Trophoblast cell (in vitro differentiated cells and primary cell): ENCODE measurements at regions not wholly inside any gene's neighbourhood (a gene's known extent, or its start where the extent isn't known, plus 50 kb on each side); places are given as distances from the start of the nearest gene placed in this dataset.
"Not testable (repeated sequence)": the region's sequence is repeated elsewhere in the genome, so short reads cannot be mapped to it uniquely, and the experiment has no call there.

Experiments
- DNase-seq, 2 donors: peaks; one replicate each; pipeline ENCODE4 v3.0.0-alpha.2; 2016
- H2AFZ ChIP-seq: 2 replicates; pipeline ENCODE4 v1.6.1; 2013; ENCODE audit warnings: low read length, moderate library complexity, mild to moderate bottlenecking; ENCODE audit not compliant: insufficient read depth, poor library complexity
- H2AK5ac ChIP-seq: 2 replicates; pipeline ENCODE4 v1.6.1; 2013; ENCODE audit warnings: mild to moderate bottlenecking, low read length
- H2BK120ac ChIP-seq: 2 replicates; pipeline ENCODE4 v1.6.1; 2013; ENCODE audit warnings: low read length, mild to moderate bottlenecking, moderate library complexity; ENCODE audit not compliant: insufficient read depth, poor library complexity
- H2BK12ac ChIP-seq: 2 replicates; pipeline ENCODE4 v1.6.1; 2013; ENCODE audit warnings: mild to moderate bottlenecking, low read length, moderate library complexity
- H2BK5ac ChIP-seq: 2 replicates; pipeline ENCODE4 v1.6.1; 2013; ENCODE audit warnings: low read length, low read depth, moderate library complexity, mild to moderate bottlenecking; ENCODE audit not compliant: poor library complexity
- H3K14ac ChIP-seq: 2 replicates; pipeline ENCODE4 v1.6.1; 2013; ENCODE audit warnings: mild to moderate bottlenecking, low read length
- H3K18ac ChIP-seq: 2 replicates; pipeline ENCODE4 v1.6.1; 2013; ENCODE audit warnings: mild to moderate bottlenecking, low read length
- H3K23ac ChIP-seq: 2 replicates; pipeline ENCODE4 v1.6.1; 2013; ENCODE audit warnings: low read length
- H3K27ac ChIP-seq: 2 replicates; pipeline ENCODE4 v1.5.1; 2013; ENCODE audit warnings: low read depth, mild to moderate bottlenecking, inconsistent platforms, low read length, moderate library complexity
- H3K27me3 ChIP-seq: 2 replicates; pipeline ENCODE4 v1.6.1; 2013; ENCODE audit warnings: inconsistent platforms, mild to moderate bottlenecking, low read length, moderate library complexity; ENCODE audit not compliant: insufficient read depth
- H3K36me3 ChIP-seq, 2 experiments: 1 replicate in 1 of 2; 2 replicates in 1 of 2; pipeline ENCODE4 v1.6.1; 2013; ENCODE audit warnings: low read length in 2 of 2, mild to moderate bottlenecking in 2 of 2, moderate library complexity in 1 of 2; ENCODE audit not compliant: insufficient read depth in 2 of 2, control insufficient read depth in 1 of 2
- H3K4ac ChIP-seq: 2 replicates; pipeline ENCODE4 v1.6.1; 2013; ENCODE audit warnings: low read depth, mild to moderate bottlenecking, low read length, moderate library complexity
- H3K4me1 ChIP-seq, 2 experiments: 1 replicate in 1 of 2; 2 replicates in 1 of 2; pipeline ENCODE4 v1.6.1; 2013; ENCODE audit warnings: low read length in 2 of 2, mild to moderate bottlenecking in 2 of 2, moderate library complexity in 1 of 2; ENCODE audit not compliant: insufficient read depth in 2 of 2, control insufficient read depth in 1 of 2
- H3K4me2 ChIP-seq: 2 replicates; pipeline ENCODE4 v1.6.1; 2013; ENCODE audit warnings: inconsistent platforms, mild to moderate bottlenecking, low read length, moderate library complexity
- H3K4me3 ChIP-seq: 2 replicates; pipeline ENCODE4 v1.5.1; 2013; ENCODE audit warnings: mild to moderate bottlenecking, low read depth, low read length, inconsistent platforms
- H3K79me1 ChIP-seq: one replicate; pipeline ENCODE4 v1.6.1; 2013; ENCODE audit warnings: low read length
- H3K79me2 ChIP-seq: 2 replicates; pipeline ENCODE4 v1.6.1; 2013; ENCODE audit warnings: low read length, mild to moderate bottlenecking; ENCODE audit not compliant: control insufficient read depth, insufficient read depth, poor library complexity
- H3K9ac ChIP-seq: 2 replicates; pipeline ENCODE4 v1.6.1; 2013; ENCODE audit warnings: mild to moderate bottlenecking, low read length
- H3K9me3 ChIP-seq: 2 replicates; pipeline ENCODE4 v1.6.1; 2013; ENCODE audit warnings: low read depth, mild to moderate bottlenecking, control low read depth, inconsistent platforms, low read length; ENCODE audit not compliant: insufficient read depth
- H4K12ac ChIP-seq: 2 replicates; pipeline ENCODE4 v1.6.1; 2013; ENCODE audit warnings: low read depth, mild to moderate bottlenecking, low read length, moderate library complexity
- H4K8ac ChIP-seq: 2 replicates; pipeline ENCODE4 v1.6.1; 2013; ENCODE audit warnings: low read depth, mild to moderate bottlenecking, low read length, moderate library complexity
- H4K91ac ChIP-seq: one replicate; pipeline ENCODE4 v1.6.1; 2013; ENCODE audit warnings: low read depth, mild to moderate bottlenecking, low read length, moderate library complexity
- WGBS: extraction: QIAGEN DNeasy Blood & Tissue Kit; methylation state at CpG from one replicate; pipeline ENCODE4 v1.1.7; 2013; ENCODE audit warnings: missing lambda C conversion rate; ENCODE audit not compliant: insufficient read length, insufficient coverage; ENCODE audit errors: extremely low coverage; 5-methylcytosine and 5-hydroxymethylcytosine counted together

DNA sequence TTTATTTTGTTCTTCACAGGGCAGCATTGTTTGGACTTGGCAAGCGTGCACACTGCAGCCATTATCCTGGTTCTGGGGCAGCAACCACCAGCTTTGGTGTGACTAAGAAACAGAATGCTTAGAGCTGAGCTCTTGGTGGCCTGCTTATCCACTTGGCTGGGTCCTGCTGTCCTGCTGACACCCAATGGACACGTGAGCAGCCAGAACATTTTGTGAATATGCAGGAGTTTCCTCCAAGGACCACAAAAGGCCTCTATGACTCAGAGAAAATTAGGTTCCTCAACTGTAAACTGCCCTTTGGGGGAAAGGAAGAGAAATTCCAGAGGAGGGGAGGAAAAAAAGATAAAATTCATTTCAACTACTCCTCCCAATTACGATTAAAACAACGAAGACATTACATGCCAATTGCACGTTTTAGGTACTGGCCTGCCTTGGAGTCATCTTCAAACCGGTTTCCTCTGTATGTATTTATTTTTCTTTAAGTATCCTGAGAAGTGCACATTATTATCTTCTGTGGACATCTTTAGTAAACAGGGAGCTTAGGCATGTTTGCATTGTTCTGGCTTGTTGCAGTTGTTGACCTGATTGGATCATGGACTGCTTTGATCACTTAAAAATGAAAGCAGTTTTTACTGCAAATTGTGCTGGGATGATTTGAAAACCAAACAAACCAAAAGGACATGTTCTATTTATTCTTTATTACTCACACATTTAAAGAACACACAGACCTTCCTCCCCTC, 82.3 kb upstream of the TLE4 start:
- WGBS = no CpG with 5 or more reads among the region's 6 CpGs
- Histone ChIP-seq H3K18ac (no peak overlapping the region), H3K36me3 (no peaks in the 10 kb centered on the region), H2BK120ac (no peak overlapping the region), H2AFZ (no peak overlapping the region), H3K27ac (peak overlapping the region; percentile 80), H3K23ac (no peak overlapping the region), H3K4ac (no peak overlapping the region), H3K27me3 (no peaks in the 10 kb centered on the region), H2BK12ac (no peak overlapping the region), H3K9me3 (no peaks in the 10 kb centered on the region), H3K9ac (no peak overlapping the region), H3K4me3 (no peak overlapping the region), H3K79me1 (peaks cover 1% of the 10 kb centered on the region), H4K8ac (no peak overlapping the region), H3K14ac (no peak overlapping the region), H4K12ac (no peak overlapping the region), H2AK5ac (no peak overlapping the region), H3K4me2 (peak overlapping the region; percentile 6), H2BK5ac (no peak overlapping the region), H3K79me2 (no peaks in the 10 kb centered on the region), H4K91ac (no peak overlapping the region), H3K4me1 (peaks cover 0 to 2% of the 10 kb centered on the region in 2 experiments)
- DNase-seq = peak; percentile 15 to 50

DNA sequence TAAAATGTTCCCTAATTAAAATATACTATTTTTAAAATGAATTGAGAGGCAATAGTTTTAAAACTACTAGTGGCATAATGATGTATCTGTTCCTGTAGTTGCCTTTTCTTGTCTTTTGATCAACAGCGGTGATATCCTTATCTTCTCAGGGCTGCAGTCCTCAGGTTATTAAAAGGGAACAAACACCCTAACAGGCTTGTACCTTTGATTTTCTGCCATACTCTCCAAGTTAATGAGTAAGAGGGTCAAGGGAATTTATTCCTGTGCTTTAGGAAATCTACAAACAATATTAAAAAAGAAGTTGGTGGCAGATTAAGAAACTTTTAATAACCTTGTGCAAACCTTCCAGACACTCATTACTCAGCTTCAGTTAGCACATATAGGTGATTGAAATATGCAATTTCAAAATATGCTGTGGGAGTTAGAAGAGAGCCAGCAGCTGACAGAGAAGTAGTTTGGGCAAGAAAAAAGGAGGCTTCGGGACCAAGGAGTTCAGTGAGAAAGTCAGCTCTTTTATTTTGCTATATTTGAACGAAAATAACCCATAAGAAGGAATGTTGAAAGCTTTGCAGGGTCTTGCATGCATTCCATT, 81.0 kb upstream of the TLE4 start:
- Histone ChIP-seq H3K4me1 (peaks cover 0 to 2% of the 10 kb centered on the region in 2 experiments), H3K79me1 (peaks cover 1% of the 10 kb centered on the region), H3K14ac (no peak overlapping the region), H3K9me3 (no peaks in the 10 kb centered on the region), H3K27ac (no peak overlapping the region), H3K27me3 (no peaks in the 10 kb centered on the region), H3K23ac (no peak overlapping the region), H2AK5ac (no peak overlapping the region), H4K12ac (no peak overlapping the region), H3K18ac (no peak overlapping the region), H2BK12ac (no peak overlapping the region), H2BK120ac (no peak overlapping the region), H3K36me3 (no peaks in the 10 kb centered on the region), H3K4ac (no peak overlapping the region), H3K4me2 (no peak overlapping the region), H2BK5ac (no peak overlapping the region), H3K9ac (no peak overlapping the region), H2AFZ (no peak overlapping the region), H3K79me2 (no peaks in the 10 kb centered on the region), H4K91ac (no peak overlapping the region), H3K4me3 (no peak overlapping the region), H4K8ac (no peak overlapping the region)
- WGBS = no CpG with 5 or more reads among the region's 3 CpGs
- peak; percentile 6 to 73 for DNase-seq

DNA sequence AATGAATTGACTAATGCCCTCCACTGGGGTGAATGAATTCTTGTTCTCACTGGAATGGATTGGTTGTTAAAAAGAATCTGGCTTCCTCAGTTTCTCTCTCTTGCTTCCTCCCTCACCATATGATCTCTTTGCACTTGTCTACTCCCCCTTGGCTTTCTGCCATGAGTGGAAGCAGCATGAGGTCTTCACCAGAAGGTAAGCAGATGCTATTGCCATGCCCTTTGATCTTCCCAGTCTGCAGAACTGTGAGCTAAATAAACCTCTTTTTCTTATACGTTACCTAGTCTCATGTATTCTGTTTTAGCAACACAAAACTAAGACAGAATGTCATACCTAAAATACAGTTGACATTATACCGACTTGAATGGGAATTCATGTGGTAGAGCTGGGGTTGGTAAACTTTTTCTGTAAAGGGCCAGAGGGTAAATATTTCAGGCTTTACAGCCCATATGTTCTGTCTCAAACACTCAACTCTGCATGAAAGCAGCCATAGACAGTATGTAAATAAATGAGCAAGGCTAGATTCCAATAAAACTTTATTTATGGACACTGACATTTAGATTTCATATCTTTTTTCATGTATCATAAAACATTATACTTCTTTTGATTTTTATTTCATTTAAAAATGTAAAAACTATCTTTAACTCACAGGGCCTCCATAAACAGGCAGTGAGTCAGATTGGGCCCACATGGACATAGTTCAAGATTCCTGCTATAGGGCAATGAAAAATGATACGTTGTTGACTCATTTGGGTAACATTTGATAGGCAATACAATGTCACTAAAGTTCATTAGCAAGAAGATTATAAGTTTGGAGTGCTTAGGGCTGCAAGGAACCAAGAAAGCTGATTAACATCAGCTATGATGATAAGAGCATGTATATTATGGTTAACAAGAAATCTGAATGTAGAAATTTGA, 79.4 kb upstream of the TLE4 start:
- no peaks in the 10 kb centered on the region for H3K27me3 ChIP-seq
- no CpG with 5 or more reads among the region's 3 CpGs for WGBS
- no peak overlapping the region for H2BK12ac ChIP-seq
- H2BK5ac ChIP-seq = no peak overlapping the region
- no peak overlapping the region for H4K12ac ChIP-seq
- H4K8ac ChIP-seq = no peak overlapping the region
- peaks cover 1% of the 10 kb centered on the region for H3K79me1 ChIP-seq
- peak; percentile 3 to 49 for DNase-seq
- no peak overlapping the region for H3K4me2 ChIP-seq
- no peaks in the 10 kb centered on the region for H3K36me3 ChIP-seq
- no peak overlapping the region for H4K91ac ChIP-seq
- H3K9me3 ChIP-seq = no peaks in the 10 kb centered on the region
- peaks cover 0 to 2% of the 10 kb centered on the region in 2 experiments for H3K4me1 ChIP-seq
- no peak overlapping the region for H2AK5ac ChIP-seq
- H2BK120ac ChIP-seq = no peak overlapping the region
- no peak overlapping the region for H3K4me3 ChIP-seq
- H2AFZ ChIP-seq = no peak overlapping the region
- no peak overlapping the region for H3K9ac ChIP-seq
- no peak overlapping the region for H3K4ac ChIP-seq
- no peak overlapping the region for H3K18ac ChIP-seq
- H3K79me2 ChIP-seq = no peaks in the 10 kb centered on the region
- H3K14ac ChIP-seq = no peak overlapping the region
- no peak overlapping the region for H3K27ac ChIP-seq
- H3K23ac ChIP-seq = no peak overlapping the region

DNA sequence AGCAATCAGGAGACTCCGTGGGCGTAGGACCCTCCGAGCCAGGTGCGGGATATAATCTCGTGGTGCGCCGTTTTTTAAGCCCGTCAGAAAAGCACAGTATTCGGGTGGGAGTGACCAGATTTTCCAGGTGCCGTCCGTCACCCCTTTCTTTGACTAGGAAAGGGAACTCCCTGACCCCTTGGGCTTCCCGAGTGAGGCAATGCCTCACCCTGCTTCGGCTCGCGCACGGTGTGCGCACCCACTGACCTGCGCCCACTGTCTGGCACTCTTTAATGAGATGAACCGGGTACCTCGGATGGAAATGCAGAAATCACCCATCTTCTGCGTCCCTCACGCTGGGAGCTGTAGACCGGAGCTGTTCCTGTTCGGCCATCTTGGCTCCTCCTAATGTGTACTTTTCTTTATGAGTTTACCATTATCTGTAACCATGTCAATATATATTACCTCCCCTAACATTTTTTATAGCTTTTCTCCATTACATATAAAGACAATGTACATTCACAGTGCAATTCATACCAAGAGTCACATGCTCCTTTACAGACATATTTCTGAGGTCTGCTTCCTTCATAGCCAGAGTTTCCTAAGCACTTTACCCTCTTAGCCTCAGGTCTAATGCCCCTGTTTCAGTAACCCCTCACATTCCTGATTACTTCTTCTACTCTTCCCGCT, 71.4 kb upstream of the TLE4 start:
- no CpG with 5 or more reads among the region's 25 CpGs for WGBS
- peak overlapping the region; percentile 40 for H2BK12ac ChIP-seq

More for the DNA sequence above, 71.4 kb upstream of the TLE4 start:
- H3K27ac ChIP-seq = peak overlapping the region; percentile 17
- H3K9me3 ChIP-seq, H4K8ac ChIP-seq, H3K23ac ChIP-seq, DNase-seq, H3K14ac ChIP-seq, H2AK5ac ChIP-seq, H3K18ac ChIP-seq, H2AFZ ChIP-seq, H3K4me1 ChIP-seq, H3K27me3 ChIP-seq, H3K4ac ChIP-seq, H3K9ac ChIP-seq, H3K36me3 ChIP-seq, H3K79me1 ChIP-seq, H3K79me2 ChIP-seq, H2BK120ac ChIP-seq, H3K4me2 ChIP-seq, H4K12ac ChIP-seq, H3K4me3 ChIP-seq: not testable (repeated sequence)
- peak overlapping the region; percentile 62 for H4K91ac ChIP-seq
- H2BK5ac ChIP-seq = peak overlapping the region; percentile 21
